Right kidney (tissue), 1 donor: ENCODE measurements at regions not wholly inside any gene's neighbourhood (a gene's known extent, or its start where the extent isn't known, plus 50 kb on each side); places are given as distances from the start of the nearest gene placed in this dataset.
A peak's percentile ranks its signal among the peaks of the same experiment; 100 is the strongest.

ENCODE experiments used
- DNase-seq: peaks from one replicate; pipeline ENCODE4 v3.0.0-alpha.2; 2016

DNA sequence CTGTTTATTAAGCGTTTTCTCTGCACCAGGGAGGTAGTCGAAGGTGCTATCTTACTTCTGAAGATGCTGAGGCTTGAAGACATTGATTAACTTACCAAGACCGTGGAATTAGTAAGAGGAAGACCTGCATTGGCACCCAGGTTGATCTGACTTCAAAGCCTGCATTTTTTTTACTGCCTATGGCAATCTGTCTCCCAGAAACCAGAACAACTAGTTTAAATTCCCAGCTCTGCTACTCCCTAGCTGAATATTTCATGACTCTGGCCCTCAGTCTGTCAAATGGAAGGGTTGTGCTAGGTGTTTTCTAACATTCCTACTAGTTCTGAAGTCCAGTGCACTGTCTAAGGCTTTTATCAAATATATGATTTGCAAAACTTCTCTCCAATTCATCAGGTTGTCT lies 52.0 kb upstream of the GRAMD1B start:
- DNase-seq = no peak

DNA sequence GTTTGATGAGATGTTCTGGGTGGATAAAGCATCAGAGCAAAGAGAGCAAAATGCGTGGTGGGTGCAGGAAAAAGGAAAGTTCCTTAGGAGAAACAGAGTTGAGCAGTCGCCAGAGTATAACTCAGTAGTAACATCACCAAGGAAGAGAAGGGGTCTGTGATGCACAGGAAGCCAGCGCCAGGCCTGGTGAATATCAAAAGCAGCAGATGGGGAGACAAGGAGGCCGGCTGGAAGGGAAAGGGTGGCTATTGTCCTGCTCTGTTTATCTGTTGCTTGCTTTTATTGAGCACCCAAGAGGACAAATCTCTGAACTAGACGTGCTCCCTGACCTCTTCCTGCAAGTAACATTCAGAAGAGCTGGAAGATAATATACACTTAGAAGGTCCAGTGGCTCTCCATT lies 52.7 kb upstream of the GRAMD1B start:
- no peak for DNase-seq

DNA sequence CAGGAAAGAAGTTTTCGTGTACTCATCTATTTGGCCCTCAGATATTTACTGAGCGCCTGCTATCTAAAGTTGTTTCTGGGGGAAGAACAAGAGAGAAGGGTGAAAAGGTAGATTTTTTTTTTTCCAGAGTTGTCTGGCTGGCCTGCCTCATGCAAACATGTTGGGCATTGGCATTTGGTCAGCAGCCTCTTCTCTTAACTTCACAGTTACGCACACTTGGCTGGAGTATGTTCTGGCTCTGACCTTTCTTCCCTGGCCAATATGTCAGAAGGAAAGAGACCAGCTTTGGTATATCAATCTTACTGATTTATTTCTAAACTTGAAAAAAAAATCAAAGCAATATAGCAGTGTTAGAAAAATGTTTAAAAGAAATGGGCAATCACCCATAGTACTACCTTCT lies 54.2 kb upstream of the GRAMD1B start:
- DNase-seq = no peak

DNA sequence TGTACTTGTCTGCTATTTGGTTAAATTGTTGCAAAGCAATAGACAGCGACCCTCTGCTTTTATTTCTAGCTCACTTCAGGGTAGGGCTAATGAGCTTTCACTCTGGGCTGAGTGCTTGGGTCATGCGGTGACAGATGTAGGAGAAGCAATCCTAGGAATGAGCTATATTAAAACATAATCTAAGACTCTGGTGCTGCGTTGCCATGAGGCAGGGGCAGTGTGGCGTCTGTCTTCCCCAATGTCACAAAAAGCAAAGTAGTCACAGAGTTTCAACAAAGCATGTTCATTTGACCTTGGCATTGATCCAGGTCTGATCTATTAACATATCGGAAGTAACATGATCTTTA lies 55.5 kb upstream of the GRAMD1B start:
- DNase-seq = no peak

DNA sequence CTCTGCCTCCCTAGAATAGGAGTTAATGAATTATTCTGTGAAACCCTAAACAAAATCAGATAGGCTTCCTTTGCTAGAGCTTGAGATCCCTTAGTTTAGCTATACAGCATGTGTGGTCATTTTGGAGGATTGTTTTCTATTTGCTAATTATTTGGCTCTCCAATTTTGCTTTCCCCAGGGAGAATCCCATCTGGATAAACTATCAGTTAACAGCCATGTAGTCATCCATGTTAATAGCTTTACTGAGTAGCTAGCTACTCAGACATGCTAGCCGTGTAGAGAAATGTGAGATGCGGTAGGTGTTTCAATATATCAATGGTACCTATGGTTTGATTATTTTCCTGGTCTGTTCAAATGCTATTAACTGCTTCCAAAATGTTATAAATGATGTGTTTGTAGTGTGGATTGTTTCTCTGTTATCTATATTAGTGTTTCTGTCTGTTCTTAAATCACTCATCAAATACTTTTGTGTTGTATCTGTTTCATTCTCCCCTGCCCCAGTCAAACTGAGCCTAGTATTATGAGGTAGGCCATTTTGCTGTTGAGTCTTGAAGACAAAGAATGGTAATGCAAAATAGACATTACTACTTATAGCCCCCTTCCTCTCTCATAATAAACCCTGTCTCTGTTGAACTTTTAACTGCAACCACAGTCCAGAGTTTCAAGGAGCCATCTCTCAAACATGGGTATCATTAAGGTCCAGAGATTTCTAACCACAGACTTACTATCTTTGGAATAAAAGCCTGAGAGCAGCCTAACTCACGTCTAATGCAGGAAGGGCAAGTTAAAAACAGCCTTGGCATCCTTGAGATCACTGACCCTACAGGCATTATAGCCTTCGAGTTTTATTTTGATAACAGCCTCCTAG lies 56.1 kb upstream of the GRAMD1B start:
- no peak for DNase-seq

DNA sequence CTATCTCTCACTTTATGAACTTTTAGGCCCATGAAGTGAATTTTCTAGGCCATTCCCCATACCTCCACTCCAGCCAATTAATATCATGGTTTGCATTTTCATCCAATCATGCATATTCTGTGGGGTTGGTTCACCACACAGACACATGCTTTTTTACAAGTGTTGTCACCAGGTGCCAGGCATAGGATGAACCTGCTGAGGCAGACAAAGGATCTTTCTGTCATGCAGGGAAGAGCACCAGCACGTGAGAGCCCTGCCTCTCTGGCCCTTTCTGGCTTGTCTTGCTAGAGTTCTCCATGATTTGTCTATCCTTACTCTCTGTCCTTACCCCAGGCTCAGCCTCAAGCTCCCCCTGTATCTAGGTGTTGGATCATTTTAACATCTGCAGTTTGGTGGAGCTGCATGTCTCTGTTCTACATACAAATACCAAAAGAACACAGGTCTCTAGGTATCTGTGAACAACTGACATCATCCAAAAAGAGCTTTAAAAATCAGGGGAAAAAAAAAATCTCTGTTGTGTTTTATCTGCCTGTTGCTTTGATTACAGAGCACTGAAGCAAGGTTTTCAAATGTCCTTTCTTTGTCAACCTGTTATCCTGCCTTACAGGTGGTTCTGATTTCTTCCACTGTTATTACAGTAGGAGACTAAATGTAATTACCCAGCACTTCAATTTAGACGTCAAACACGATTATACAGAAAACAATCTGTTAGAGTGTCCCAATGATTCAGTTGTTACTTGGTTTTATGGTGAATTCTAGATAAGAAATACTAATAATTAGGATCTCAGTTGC lies 58.4 kb upstream of the GRAMD1B start:
- no peak for DNase-seq

DNA sequence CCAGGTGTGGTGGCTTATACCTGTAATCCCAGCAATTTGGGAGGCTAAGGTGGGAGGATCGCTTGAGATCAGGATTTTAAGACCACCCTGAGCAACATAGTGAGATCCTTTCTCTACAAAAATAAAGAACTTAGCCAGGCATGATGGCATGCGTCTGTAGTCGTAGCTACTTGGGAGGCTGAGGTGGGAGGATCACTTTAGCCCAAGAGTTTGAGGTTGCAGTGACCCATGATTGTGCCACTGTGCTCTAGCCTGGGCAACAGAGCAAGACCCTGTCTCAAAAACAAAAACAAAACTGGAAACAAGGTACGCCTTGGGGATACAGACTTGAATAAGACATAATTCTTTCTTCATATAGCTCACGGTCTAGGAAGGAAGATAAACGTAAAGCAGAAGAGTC lies 63.1 kb upstream of the GRAMD1B start:
- no peak for DNase-seq

DNA sequence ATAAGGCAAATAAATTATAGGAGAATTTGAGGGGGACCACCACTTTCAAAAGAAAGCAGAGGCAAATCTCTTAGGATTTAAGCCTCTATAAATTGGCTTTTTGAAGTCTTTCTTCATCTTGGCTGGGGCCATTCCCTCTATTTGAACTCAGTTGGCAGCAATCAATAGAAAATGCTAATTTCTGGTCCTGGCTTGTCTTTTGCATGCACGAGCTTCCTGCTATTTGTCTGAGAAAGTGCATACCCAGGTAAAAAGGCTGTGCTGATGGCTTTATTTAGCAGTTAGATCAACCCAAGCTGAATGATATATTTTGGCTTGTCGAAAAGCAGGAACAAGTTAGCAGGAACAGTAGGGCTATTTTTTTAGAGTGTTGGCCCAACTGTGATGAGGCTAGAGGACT lies 64.1 kb upstream of the GRAMD1B start:
- DNase-seq = no peak

DNA sequence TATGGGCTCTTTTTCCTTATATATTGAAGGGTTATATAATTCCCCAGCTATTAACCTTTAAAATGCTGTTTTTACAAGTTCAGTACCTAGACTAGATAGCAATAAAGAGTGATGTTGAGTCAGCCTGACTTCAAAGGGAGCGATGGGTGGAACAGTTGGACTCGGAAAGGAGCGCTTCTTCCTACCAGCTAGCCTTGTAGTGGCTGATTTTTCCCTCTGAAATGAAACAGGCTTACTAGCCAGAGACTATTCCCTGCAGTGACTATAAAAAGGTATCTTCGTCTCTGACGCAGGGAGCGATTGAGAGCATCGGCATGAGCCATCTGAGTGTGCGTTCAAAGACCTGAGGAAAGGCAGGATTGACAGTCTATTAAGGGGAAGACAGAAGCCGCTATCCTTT lies 66.0 kb upstream of the GRAMD1B start:
- no peak for DNase-seq

DNA sequence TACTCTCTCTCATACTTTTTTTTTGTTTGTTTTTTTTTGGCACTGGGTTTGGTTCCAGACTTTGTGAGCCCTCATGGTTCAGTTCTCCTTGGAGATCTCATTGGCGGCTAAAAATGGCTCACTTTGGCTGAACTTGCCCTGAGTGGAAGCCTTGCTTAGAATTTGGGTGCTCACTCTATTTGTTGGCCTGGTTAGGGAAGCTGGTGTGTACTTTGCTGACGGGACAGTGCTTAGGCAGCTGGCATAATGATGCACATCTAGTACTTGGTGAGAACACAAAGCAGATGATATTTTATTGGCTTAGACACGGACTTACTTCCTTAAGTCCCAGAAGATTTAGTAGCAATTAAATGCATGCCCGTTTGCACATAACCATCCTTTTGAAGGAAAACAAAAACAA lies 66.5 kb upstream of the GRAMD1B start:
- DNase-seq = no peak

DNA sequence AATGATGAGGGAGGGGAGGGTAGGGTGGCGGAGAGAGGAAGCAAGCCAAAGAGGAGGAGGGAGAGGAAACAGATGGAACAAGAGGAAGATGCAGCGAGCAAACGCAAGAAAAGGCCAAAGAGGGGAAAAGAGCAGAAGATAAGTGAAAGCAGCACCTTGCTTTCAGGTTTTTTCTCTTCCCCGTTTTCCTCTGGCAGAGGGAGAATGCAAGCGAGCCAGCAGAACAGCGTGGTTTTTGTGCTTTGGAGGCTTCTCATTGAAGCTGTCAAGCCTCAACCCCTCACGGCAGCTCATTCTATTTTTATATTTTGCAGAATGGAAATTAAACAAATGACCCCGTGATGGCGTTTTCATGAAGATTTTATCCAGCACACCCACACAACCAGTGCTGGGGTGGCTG lies 67.1 kb upstream of the GRAMD1B start:
- DNase-seq = no peak

DNA sequence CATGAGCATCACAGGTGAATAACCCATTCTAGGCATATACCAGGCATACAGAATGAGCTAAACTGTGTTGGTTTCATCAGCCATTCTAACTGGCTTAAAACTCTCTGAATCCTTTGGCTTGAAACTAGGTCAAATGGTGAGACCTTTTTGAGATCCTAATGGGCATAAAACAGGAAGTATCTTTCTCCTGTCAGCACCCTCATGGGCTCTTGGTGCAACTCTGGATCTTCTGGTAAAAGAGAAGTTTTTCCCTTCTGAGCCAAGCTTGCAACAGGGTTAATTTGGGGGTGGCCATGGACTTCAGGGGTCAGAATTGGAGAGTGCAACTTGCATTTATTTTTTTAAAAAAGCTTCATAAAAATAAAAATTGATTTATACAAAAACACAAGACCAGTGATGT lies 67.9 kb upstream of the GRAMD1B start:
- no peak for DNase-seq

DNA sequence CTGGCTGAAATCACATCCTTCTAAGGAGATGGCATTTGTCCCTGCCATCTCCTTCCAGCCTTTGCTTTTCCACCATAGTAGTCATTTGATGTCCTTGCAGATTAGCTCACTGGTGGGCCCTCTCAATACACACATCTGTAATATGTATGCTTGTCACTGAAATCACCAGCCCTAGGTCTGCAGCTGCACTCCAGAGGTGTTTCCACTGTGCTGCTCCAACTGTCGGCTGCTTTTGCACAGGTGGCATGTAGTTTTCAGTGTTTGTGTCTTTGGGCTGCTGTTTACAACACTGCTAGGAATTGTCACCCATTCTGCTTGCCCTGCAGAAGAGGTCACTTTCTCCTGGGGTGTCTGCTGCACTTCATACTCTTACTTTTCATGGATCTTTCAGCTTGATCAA lies 69.0 kb upstream of the GRAMD1B start:
- DNase-seq = no peak

DNA sequence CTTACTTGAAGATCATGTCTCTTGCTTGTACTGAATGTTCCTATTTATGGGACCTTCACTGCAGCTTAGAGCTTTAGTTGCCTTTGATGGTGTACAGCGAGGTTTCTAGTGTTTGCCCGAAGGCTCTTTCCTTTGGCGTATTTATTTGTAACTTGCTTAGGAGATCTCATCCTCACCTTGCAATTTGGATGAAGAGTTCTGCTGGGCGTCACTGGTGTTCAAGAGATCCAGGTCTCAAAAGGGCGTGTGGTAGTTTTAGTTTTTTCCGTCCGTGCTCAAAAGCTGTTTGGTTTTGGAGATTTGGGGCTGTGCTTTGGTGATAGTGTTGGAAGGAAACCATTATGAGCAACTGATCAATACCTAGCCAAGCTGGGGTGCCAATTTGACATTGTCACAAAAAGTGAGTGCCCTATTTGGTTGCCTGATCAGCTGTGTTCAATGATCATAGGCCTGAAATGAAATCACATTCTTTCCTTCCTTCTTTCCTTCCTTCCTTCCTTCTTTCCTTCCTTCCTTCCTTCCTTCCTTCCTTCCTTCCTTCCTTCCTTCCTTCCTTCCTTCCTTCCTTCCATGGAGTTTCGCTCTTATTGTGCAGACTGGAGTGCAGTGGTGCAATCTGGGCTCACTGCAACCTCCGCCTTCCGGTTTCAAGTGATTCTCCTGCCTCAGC lies 69.7 kb upstream of the GRAMD1B start:
- no peak for DNase-seq

DNA sequence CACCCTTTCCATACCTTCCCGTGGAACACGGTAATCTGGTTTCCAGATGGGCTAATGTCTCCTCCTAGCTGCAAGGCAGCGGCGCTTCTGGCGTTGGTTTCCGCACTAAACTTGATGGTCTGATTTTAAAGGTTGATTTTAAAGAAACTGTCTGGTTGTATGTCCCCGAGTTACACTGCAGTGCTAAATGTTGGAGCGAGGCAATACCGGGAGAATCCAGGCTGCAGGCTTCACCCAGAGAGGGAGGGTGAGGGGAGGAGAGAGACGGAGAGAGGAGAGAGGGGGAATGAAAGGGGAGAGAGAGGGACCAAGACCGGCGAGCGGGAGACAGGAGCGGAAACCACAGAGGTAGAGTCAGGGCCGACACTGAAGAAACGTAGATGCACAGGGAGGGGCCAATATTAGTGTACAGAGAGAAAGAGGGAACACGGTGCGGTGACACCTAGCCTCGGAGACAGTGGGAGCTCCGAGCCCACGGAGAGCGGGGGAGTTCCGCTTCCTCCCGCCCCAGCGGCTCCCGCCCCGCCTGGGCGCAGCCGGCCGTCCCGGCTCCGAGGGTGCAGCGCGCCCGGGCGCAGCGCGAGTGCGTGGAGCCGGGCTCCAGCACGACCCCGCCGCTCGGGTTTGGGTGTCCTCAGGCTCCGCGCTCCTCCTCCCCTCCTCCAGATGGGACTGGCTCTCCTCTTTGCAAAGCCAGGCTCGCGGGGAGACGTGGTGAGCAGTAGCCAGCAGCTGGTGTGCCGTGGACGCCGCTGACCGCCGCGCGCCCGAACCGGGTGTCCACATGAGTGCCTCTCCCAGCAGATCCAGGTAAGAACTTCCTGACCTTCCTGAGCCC lies 71.9 kb upstream of the GRAMD1B start:
- peak; percentile 78 for DNase-seq

DNA sequence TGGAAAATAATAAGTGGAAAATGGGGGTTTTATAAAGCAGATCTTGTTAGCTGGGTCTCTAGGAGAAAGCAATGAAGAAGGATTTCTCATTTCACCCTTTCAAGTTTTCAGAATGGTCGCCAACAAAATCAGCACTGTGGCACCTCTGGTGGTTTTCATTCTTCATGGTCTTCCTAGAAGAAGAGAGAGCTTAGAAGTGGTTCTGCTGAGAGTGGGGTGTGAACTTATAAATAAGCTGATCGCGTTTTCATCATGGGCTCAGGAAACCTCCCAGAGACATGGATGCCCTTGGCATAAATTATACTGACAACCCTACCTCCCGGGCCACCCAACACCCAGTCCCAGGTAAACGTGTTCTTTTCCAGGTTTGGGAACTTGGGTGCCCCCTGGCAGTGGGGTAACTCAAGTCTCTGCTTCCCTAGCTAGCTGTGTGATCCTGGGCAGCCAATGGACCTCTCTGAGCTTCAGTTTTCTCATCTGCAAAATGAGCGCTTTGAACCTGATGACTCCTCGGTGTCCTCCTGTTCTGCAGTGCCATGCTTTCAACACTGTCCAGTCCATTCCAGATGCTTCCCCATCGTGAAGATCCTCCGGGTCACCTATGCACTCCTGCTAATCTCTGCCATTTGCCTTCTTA lies 72.6 kb upstream of the GRAMD1B start:
- no peak for DNase-seq

DNA sequence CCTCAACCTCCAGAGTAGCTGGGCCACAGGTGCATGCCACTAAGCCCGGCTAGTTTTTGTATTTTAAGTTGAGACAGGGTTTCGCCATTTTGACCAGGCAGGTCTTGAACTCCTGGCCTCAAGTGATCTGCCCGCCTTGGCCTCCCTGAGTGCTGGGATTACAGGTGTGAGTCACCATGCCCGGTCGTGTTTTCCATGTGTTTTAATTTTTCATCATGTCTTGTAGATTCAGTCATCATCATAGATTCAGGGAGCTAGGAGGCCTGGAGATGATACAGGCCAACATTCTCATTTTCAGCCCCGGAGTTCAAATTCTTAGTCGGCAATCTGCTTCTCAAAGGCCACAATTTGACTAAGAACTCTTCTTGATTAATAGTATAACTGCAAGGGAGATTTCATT lies 73.5 kb upstream of the GRAMD1B start:
- no peak for DNase-seq

DNA sequence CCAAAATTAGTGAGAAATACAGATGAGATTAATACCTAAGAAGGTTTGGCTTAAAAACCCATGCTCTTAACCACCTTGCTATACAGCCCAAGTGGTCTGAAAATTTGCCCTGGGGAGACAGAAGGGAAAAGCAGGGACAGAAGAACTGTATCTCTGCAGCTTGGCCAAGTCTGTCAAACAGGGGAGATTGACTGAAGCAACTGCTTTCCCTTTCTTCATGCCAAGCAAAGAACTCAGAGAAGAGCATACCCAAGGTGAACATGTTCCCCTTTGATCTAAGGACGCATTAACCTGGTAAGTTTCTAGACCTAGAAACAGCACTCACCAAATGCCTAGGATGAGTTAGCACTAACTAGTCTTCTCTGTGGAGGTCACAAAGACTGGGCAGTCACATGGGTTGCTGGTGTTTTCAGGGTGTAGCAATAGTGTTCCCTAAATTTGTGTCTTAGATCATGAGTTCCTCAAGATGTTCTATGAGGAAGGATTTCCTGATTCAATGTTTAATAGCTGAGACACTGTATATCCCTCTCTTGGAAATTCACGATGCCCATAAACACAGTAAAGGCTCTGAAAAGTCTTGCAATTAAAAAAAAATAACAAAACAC lies 75.6 kb upstream of the GRAMD1B start:
- DNase-seq = no peak

DNA sequence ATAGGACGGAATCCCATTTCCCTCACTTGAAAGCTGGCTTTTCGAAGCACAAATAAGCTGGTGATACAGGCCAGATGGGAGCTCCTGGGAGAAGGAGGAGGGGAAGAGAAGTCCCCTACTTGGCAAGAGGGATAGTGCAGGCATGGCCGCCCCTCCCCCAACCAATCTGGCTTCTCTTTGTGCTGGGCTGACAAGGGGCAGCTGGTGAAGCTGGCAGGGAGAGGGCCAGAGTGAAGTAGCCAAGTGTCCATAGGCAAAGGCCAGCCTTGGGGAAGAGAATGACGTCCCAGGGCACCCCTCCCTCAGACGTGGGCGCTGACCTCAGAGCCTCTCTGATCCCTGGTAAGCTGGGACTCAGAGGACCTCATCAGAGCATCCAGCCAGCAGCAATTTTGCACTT lies 78.7 kb upstream of the GRAMD1B start:
- peak; percentile 26 for DNase-seq

DNA sequence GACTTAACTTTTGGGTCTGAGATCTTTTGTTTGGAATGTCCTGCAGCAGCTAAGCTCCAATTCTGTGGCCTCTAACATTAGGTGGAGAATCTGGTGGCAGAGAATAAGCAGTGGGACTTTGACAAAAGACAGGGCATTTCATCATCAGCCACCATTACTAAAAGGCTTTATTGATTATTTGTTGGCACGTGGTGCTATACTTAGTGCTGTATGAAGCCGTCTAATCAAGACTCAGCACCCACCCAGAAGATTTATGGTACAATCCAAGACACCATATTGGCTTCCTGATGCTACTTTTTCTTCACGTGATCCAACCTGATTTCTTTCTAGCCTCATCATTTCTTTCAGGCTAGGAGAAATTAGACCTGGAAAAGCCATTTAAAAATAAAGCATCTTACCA lies 80.7 kb upstream of the GRAMD1B start:
- DNase-seq = no peak

DNA sequence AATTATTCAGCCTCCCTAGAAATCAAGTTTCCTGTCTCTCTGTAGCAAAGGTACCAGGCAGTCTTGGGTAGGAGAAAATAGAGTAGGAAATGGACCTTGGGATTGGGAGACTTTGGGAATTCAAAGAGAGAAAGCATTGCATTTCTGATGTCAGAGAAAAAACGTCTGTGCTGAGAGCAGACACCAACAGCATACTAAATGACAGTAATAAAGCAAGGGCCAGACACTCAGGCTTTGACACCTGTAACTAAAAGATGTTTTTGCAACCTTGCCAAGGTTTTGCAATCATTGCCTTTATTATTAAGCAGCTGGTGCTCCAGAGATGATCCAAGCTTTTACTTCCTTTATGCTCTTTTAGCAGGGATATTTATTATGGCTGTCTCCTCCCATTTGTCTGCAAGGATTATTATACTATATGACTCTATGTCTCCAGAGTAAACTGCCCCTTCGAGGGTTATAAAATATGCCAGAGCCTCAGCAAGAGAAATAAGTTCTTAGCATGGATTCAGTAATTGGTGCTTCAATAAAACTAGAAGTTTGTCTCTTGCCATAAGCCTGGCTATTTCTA lies 85.2 kb upstream of the GRAMD1B start:
- no peak for DNase-seq
